IMR-90 (cell line): ENCODE measurements at regions not wholly inside any gene's neighbourhood (a gene's known extent, or its start where the extent isn't known, plus 50 kb on each side); places are given as distances from the start of the nearest gene placed in this dataset.

Source experiments
- CEBPB ChIP-seq: IDR thresholded peaks from 2 replicates; pipeline ENCODE4 v1.6.1; 2012; ENCODE audit warnings: low read depth, low read length, improper control_type of control experiment
- CHD1 ChIP-seq: IDR thresholded peaks from 2 replicates; pipeline ENCODE4 v1.6.1; 2012; ENCODE audit warnings: low read depth, low read length, improper control_type of control experiment
- CTCF ChIP-seq: conservative IDR thresholded peaks from 2 replicates; pipeline ENCODE4 v1.5.1; 2012; ENCODE audit warnings: mild to moderate bottlenecking, low read depth, low read length, improper control_type of control experiment
- ELK1 ChIP-seq: fragments of 150-350 bp; IDR thresholded peaks from 2 replicates; pipeline ENCODE4 v1.6.1; 2016; ENCODE audit warnings: low read depth, mild to moderate bottlenecking, low read length, moderate library complexity, borderline replicate concordance
- POLR2A ChIP-seq: IDR thresholded peaks from 2 replicates; pipeline ENCODE4 v1.6.1; 2012; ENCODE audit warnings: mild to moderate bottlenecking, low read depth, low read length
- RAD21 ChIP-seq: IDR thresholded peaks from 2 replicates; pipeline ENCODE4 v1.6.1; 2012; ENCODE audit warnings: low read length, improper control_type of control experiment
- USF2 ChIP-seq: fragments of 150-350 bp; IDR thresholded peaks from 2 replicates; pipeline ENCODE4 v1.6.1; 2017; ENCODE audit warnings: mild to moderate bottlenecking, antibody characterized with exemption, low read length, low read depth

- TF ChIP-seq CHD1 (no peak), CTCF (no peak), POLR2A (no peak), ELK1 (no peak), RAD21 (no peak), CEBPB (no peak), USF2 (no peak)
Observed at GRCh38 chr11:69956669-69957190, 121.4 kb upstream of the ANO1 start.
